ENCODE measurements at regions not wholly inside any gene's neighbourhood (a gene's known extent, or its start where the extent isn't known, plus 50 kb on each side); places are given as distances from the start of the nearest gene placed in this dataset.

- 86 to 90% methylated on average over 4 to 9 of the region's 9 CpGs for WGBS, 2 experiments (ENCODE audit: insufficient coverage in 1 of 2, insufficient read length in 1 of 2)
- no peaks in the 10 kb centered on the region for H3K27me3 ChIP-seq (ENCODE audit: control insufficient read depth, insufficient read depth, low read length, poor library complexity, severe bottlenecking)
- no peaks in the 10 kb centered on the region for H3K4me1 ChIP-seq (ENCODE audit: control insufficient read depth, insufficient read depth, low read length)
- H3K27ac ChIP-seq (ENCODE audit: low read depth, low read length), result no peak overlapping the region
- H3K36me3 ChIP-seq (ENCODE audit: control insufficient read depth, insufficient read depth, low read length), result no peaks in the 10 kb centered on the region
- Mint-ChIP-seq H3K36me3 (ENCODE audit: low read depth) (no peaks in the 10 kb centered on the region), H3K4me3 (no peak overlapping the region), H3K27ac (no peak overlapping the region), H3K4me1 (no peaks in the 10 kb centered on the region), H3K9me3 (peaks cover 24% of the 10 kb centered on the region), H3K27me3 (ENCODE audit: insufficient read depth) (no peaks in the 10 kb centered on the region)
- no peak for DNase-seq
- H3K4me3 ChIP-seq (ENCODE audit: low read length), result no peak overlapping the region
- TF ChIP-seq CTCF (conservative IDR thresholded peaks at IDR 0.05), result no peak
- H3K9ac ChIP-seq (ENCODE audit: extremely low read depth, low read length, poor library complexity, severe bottlenecking), result no peak overlapping the region
- no peaks in the 10 kb centered on the region for H3K9me3 ChIP-seq (ENCODE audit: control insufficient read depth, low read length)
Observed at GRCh38 chr2:2749206-2749598, 418.1 kb upstream of the MYT1L start.

GRCh38 chr2:2748399-2749205 lies 417.5 kb upstream of the MYT1L start:
- Histone ChIP-seq H3K27ac (ENCODE audit: low read depth, low read length) (no peak overlapping the region), H3K4me1 (ENCODE audit: control insufficient read depth, insufficient read depth, low read length) (no peaks in the 10 kb centered on the region), H3K9ac (ENCODE audit: extremely low read depth, low read length, poor library complexity, severe bottlenecking) (no peak overlapping the region), H3K27me3 (ENCODE audit: control insufficient read depth, insufficient read depth, low read length, poor library complexity, severe bottlenecking) (no peaks in the 10 kb centered on the region), H3K4me3 (ENCODE audit: low read length) (no peak overlapping the region), H3K9me3 (ENCODE audit: control insufficient read depth, low read length) (no peaks in the 10 kb centered on the region), H3K36me3 (ENCODE audit: control insufficient read depth, insufficient read depth, low read length) (no peaks in the 10 kb centered on the region)
- Mint-ChIP-seq H3K4me3 (no peak overlapping the region), H3K36me3 (ENCODE audit: low read depth) (no peaks in the 10 kb centered on the region), H3K9me3 (peaks cover 18% of the 10 kb centered on the region), H3K27ac (no peak overlapping the region), H3K27me3 (ENCODE audit: insufficient read depth) (no peaks in the 10 kb centered on the region), H3K4me1 (no peaks in the 10 kb centered on the region)
- WGBS, 2 experiments (ENCODE audit: insufficient coverage in 1 of 2, insufficient read length in 1 of 2), result 82 to 86% methylated on average over 11 to 13 of the region's 13 CpGs
- no peak for TF ChIP-seq CTCF (conservative IDR thresholded peaks at IDR 0.05)
- DNase-seq, result no peak

- no peak overlapping the region for H3K4me3 ChIP-seq (ENCODE audit: low read length)
- TF ChIP-seq CTCF (conservative IDR thresholded peaks at IDR 0.05), result no peak
- no peaks in the 10 kb centered on the region for H3K9me3 ChIP-seq (ENCODE audit: control insufficient read depth, low read length)
- peaks cover 11% of the 10 kb centered on the region for H3K9me3 Mint-ChIP-seq
- no peaks in the 10 kb centered on the region for H3K36me3 Mint-ChIP-seq (ENCODE audit: low read depth)
- H3K4me1 Mint-ChIP-seq, result no peaks in the 10 kb centered on the region
- no peaks in the 10 kb centered on the region for H3K4me1 ChIP-seq (ENCODE audit: control insufficient read depth, insufficient read depth, low read length)
- WGBS, 2 experiments (ENCODE audit: insufficient coverage in 1 of 2, insufficient read length in 1 of 2), result 92 to 100% methylated on average over 3 to 7 of the region's 7 CpGs
- H3K27me3 Mint-ChIP-seq (ENCODE audit: insufficient read depth), result no peaks in the 10 kb centered on the region
- no peaks in the 10 kb centered on the region for H3K36me3 ChIP-seq (ENCODE audit: control insufficient read depth, insufficient read depth, low read length)
- H3K9ac ChIP-seq (ENCODE audit: extremely low read depth, low read length, poor library complexity, severe bottlenecking), result no peak overlapping the region
- H3K4me3 Mint-ChIP-seq, result no peak overlapping the region
- DNase-seq, result no peak
- no peaks in the 10 kb centered on the region for H3K27me3 ChIP-seq (ENCODE audit: control insufficient read depth, insufficient read depth, low read length, poor library complexity, severe bottlenecking)
- H3K27ac ChIP-seq (ENCODE audit: low read depth, low read length), result no peak overlapping the region
- H3K27ac Mint-ChIP-seq, result no peak overlapping the region
Observed at GRCh38 chr2:2747797-2748301, 416.8 kb upstream of the MYT1L start.
